SK-N-SH (cell line): ENCODE measurements at regions not wholly inside any gene's neighbourhood (a gene's known extent, or its start where the extent isn't known, plus 50 kb on each side); places are given as distances from the start of the nearest gene placed in this dataset.

Experiments used
- CTCF ChIA-PET: fragments of 300-600, 350-600 bp; formaldehyde crosslinking; extraction: SDS; loops from one replicate; lab custom pipeline; 2021; lab: Yijun Ruan, JAX
- POLR2A ChIA-PET: fragments of 350-600 bp; sonication (Branson Sonifier 250); formaldehyde crosslinking; extraction: SDS; loops from one replicate; lab custom pipeline; 2020; ENCODE audit warnings: antibody characterized with exemption, inconsistent platforms; lab: Yijun Ruan, JAX
- DNase-seq: peaks from one replicate; pipeline ENCODE4 v3.0.0; 2012
- H2AFZ ChIP-seq: fragments of 200-600 bp; sonication (generic); 2 replicates; pipeline ENCODE4 v1.8.1; 2016; ENCODE audit warnings: antibody characterized with exemption, mild to moderate bottlenecking, low read depth
- H3F3A ChIP-seq: fragments of 200-600 bp; sonication (generic); replicated peaks from 2 replicates; pipeline ENCODE3; 2016; ENCODE audit warnings: antibody characterized with exemption, mild to moderate bottlenecking; ENCODE audit not compliant: insufficient read depth
- H3K27ac ChIP-seq, 2 experiments: fragments of 200-500 bp in 1 of 2; fragments of 200-600 bp in 1 of 2; sonication (Bioruptor generic) in 1 of 2; sonication (generic), shearing (Covaris generic) in 1 of 2; 2 replicates each; pipeline versions ENCODE4 v1.5.1 to v1.6.1; 2014 to 2016; ENCODE audit warnings: low read depth in 2 of 2, inconsistent platforms in 1 of 2, low read length in 1 of 2, mild to moderate bottlenecking in 1 of 2, mixed read lengths in 1 of 2
- H3K27me3 ChIP-seq: fragments of 200-600 bp; sonication (generic), shearing (Covaris generic); 2 replicates; pipeline ENCODE4 v1.6.1; 2016; ENCODE audit warnings: mixed run types; ENCODE audit not compliant: insufficient read depth
- H3K36me3 ChIP-seq, 2 experiments: fragments of 200-500 bp in 1 of 2; fragments of 200-600 bp in 1 of 2; sonication (Bioruptor generic) in 1 of 2; sonication (generic) in 1 of 2; replicated peaks in 1 of 2; 2 replicates each; pipeline versions ENCODE3 to v1.5.1; 2014 to 2016; ENCODE audit warnings: low read length in 1 of 2, mild to moderate bottlenecking in 1 of 2; ENCODE audit not compliant: insufficient read depth in 2 of 2, control insufficient read depth in 1 of 2
- H3K4me1 ChIP-seq, 2 experiments: fragments of 200-500 bp in 1 of 2; fragments of 200-600 bp in 1 of 2; sonication (Bioruptor generic) in 1 of 2; sonication (generic), shearing (Covaris generic) in 1 of 2; 2 replicates each; pipeline versions ENCODE4 v1.5.1 to v1.6.1; 2014 to 2016; ENCODE audit warnings: low read depth in 1 of 2, low read length in 1 of 2, mixed run types in 1 of 2; ENCODE audit not compliant: insufficient read depth in 2 of 2, control insufficient read depth in 1 of 2
- H3K4me2 ChIP-seq: fragments of 200-600 bp; sonication (generic), shearing (Covaris generic); 2 replicates; pipeline ENCODE4 v1.6.1; 2017; ENCODE audit warnings: mixed run types
- H3K4me3 ChIP-seq, 2 experiments: fragments of 200-500 bp in 1 of 2; fragments of 200-600 bp in 1 of 2; sonication (Bioruptor generic) in 1 of 2; sonication (generic), shearing (Covaris generic) in 1 of 2; 2 replicates each; pipeline versions ENCODE4 v1.5.1 to v1.8.1; 2014 to 2016; ENCODE audit warnings: low read depth in 2 of 2, inconsistent platforms in 1 of 2, low read length in 1 of 2, mild to moderate bottlenecking in 1 of 2, mixed read lengths in 1 of 2, moderate library complexity in 1 of 2
- H3K79me2 ChIP-seq: fragments of 200-600 bp; sonication (generic); 2 replicates; pipeline ENCODE4 v1.8.1; 2017; ENCODE audit warnings: mild to moderate bottlenecking; ENCODE audit not compliant: insufficient read depth
- H3K9ac ChIP-seq: fragments of 200-600 bp; sonication (generic); 2 replicates; pipeline ENCODE4 v1.6.1; 2017; ENCODE audit warnings: mixed run types
- H3K9me2 ChIP-seq: fragments of 200-600 bp; sonication (generic); 2 replicates; pipeline ENCODE4 v1.6.1; 2017; ENCODE audit warnings: mixed run types
- H3K9me3 ChIP-seq: fragments of 200-600 bp; sonication (generic); 2 replicates; pipeline ENCODE4 v1.6.1; 2017; ENCODE audit warnings: mixed run types, mild to moderate bottlenecking, moderate library complexity
- H4K20me1 ChIP-seq: fragments of 200-600 bp; sonication (generic); 2 replicates; pipeline ENCODE4 v1.6.1; 2017; ENCODE audit warnings: mild to moderate bottlenecking, mixed run types; ENCODE audit not compliant: insufficient read depth
- CHD2 ChIP-seq: fragments of 150-350 bp; IDR thresholded peaks from 2 replicates; pipeline ENCODE4 v1.6.1; 2018; ENCODE audit warnings: low read length; ENCODE audit not compliant: partially characterized antibody
- ELF1 ChIP-seq: IDR thresholded peaks from 2 replicates; pipeline ENCODE4 v1.4.0; 2012
- FOXM1 ChIP-seq: IDR thresholded peaks from 2 replicates; pipeline ENCODE4 v1.4.0; 2012; ENCODE audit warnings: low read depth, mild to moderate bottlenecking
- JUND ChIP-seq: IDR thresholded peaks from 2 replicates; pipeline ENCODE4 v1.4.0; 2012
- RAD21 ChIP-seq: IDR thresholded peaks from 2 replicates; pipeline ENCODE4 v1.6.1; 2012; ENCODE audit warnings: mild to moderate bottlenecking, low read length
- REST ChIP-seq: IDR thresholded peaks from 2 replicates; pipeline ENCODE4 v1.6.1; 2012; ENCODE audit warnings: mild to moderate bottlenecking, low read depth, low read length, moderate library complexity
- RFX5 ChIP-seq: IDR thresholded peaks from 2 replicates; pipeline ENCODE4 v1.6.1; 2012; ENCODE audit warnings: mild to moderate bottlenecking, improper control_type of control experiment, low read length
- SIN3A ChIP-seq: IDR thresholded peaks from 2 replicates; pipeline ENCODE4 v1.6.1; 2012; ENCODE audit warnings: low read depth, mild to moderate bottlenecking, low read length, moderate library complexity, borderline replicate concordance
- SMC3 ChIP-seq: IDR thresholded peaks from 2 replicates; pipeline ENCODE4 v1.6.1; 2012; ENCODE audit warnings: low read depth, low read length, improper control_type of control experiment
- USF1 ChIP-seq: IDR thresholded peaks from 2 replicates; pipeline ENCODE4 v1.4.0; 2012; ENCODE audit warnings: low read depth, borderline replicate concordance
- YY1 ChIP-seq: IDR thresholded peaks from 2 replicates; pipeline ENCODE4 v1.4.0; 2012; ENCODE audit warnings: low read depth, mild to moderate bottlenecking
- ZBTB33 ChIP-seq: IDR thresholded peaks from 2 replicates; pipeline ENCODE4 v1.4.0; 2012; ENCODE audit warnings: low read depth, borderline replicate concordance
- WGBS: methylation state at CpG from one replicate; pipeline ENCODE4 v1.1.6; 2017; ENCODE audit warnings: low lambda C conversion rate; 5-methylcytosine and 5-hydroxymethylcytosine counted together

GRCh38 chrX:776529-777230 is 146.1 kb downstream of the SHOX start:
- 3% methylated on average over 13 of the region's 14 CpGs for WGBS
- Histone ChIP-seq H3F3A (no peaks in the 10 kb centered on the region), H3K79me2 (no peaks in the 10 kb centered on the region), H3K36me3 (no peaks in the 10 kb centered on the region), H2AFZ (no peak overlapping the region), H3K9me2 (no peaks in the 10 kb centered on the region), H3K4me1 (no peaks in the 10 kb centered on the region), H4K20me1 (no peaks in the 10 kb centered on the region), H3K27ac (no peak overlapping the region), H3K4me3 (no peak overlapping the region), H3K9ac (no peak overlapping the region), H3K4me2 (no peak overlapping the region), H3K27me3 (no peaks in the 10 kb centered on the region), H3K9me3 (no peaks in the 10 kb centered on the region)
- TF ChIP-seq CHD2 (no peak), USF1 (no peak), FOXM1 (no peak), YY1 (no peak), ZBTB33 (no peak), SIN3A (no peak), SMC3 (no peak), REST (no peak), RFX5 (no peak), JUND (no peak)
- DNase-seq, result no peak
- ChIA-PET CTCF (no interaction called here), POLR2A (no interaction called here)

GRCh38 chrX:776061-776460 is 145.5 kb downstream of the SHOX start:
- no peak overlapping the region for H3K4me2 ChIP-seq
- no peak overlapping the region for H3K4me3 ChIP-seq
- H3K27me3 ChIP-seq, result no peaks in the 10 kb centered on the region
- no peaks in the 10 kb centered on the region for H3K36me3 ChIP-seq
- no peaks in the 10 kb centered on the region for H4K20me1 ChIP-seq
- DNase-seq, result no peak
- H3F3A ChIP-seq, result no peaks in the 10 kb centered on the region
- H3K9me3 ChIP-seq, result no peaks in the 10 kb centered on the region
- ChIA-PET POLR2A (no interaction called here), CTCF (no interaction called here)
- no peaks in the 10 kb centered on the region for H3K4me1 ChIP-seq
- H3K27ac ChIP-seq, result no peak overlapping the region
- no peak overlapping the region for H2AFZ ChIP-seq
- WGBS, result 5% methylated on average over 9 of the region's 9 CpGs
- no peak for TF ChIP-seq SIN3A
- TF ChIP-seq RAD21, result no peak
- TF ChIP-seq USF1, result no peak
- no peak for TF ChIP-seq ELF1
- no peaks in the 10 kb centered on the region for H3K9me2 ChIP-seq
- no peaks in the 10 kb centered on the region for H3K79me2 ChIP-seq
- no peak overlapping the region for H3K9ac ChIP-seq
